ENCODE measurements at regions not wholly inside any gene's neighbourhood (a gene's known extent, or its start where the extent isn't known, plus 50 kb on each side); places are given as distances from the start of the nearest gene placed in this dataset.

DNA sequence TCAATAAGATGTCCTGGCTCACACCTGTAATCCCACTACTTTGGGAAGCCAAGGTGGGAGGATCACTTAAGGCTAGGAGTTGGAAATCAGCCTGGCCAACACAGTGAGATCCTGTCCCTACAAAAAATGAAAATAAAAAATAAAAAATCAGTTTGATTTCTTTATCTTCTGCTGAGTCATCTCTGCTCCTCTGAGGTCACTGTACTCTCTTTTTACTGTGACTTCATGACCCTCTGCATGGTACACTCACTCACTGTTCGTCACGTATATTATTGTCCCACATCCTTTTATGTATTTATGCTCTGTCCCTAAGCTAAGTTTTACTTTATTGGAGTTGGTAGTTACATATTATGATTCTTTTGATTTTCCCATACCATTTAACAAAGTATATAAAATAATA is 333.3 kb downstream of the PCDH7 start:
- DNase-seq (ENCODE audit: low spot score), result no peak
- Mint-ChIP-seq H3K9me3 (ENCODE audit: unreplicated experiment) (no peaks in the 10 kb centered on the region), H3K27ac (ENCODE audit: unreplicated experiment) (no peak overlapping the region), H3K36me3 (ENCODE audit: low read depth, unreplicated experiment) (no peaks in the 10 kb centered on the region), H3K4me3 (ENCODE audit: unreplicated experiment) (no peak overlapping the region), H3K27me3 (ENCODE audit: unreplicated experiment) (no peaks in the 10 kb centered on the region), H3K4me1 (ENCODE audit: unreplicated experiment) (no peaks in the 10 kb centered on the region)
- TF ChIP-seq, protein P1, sequence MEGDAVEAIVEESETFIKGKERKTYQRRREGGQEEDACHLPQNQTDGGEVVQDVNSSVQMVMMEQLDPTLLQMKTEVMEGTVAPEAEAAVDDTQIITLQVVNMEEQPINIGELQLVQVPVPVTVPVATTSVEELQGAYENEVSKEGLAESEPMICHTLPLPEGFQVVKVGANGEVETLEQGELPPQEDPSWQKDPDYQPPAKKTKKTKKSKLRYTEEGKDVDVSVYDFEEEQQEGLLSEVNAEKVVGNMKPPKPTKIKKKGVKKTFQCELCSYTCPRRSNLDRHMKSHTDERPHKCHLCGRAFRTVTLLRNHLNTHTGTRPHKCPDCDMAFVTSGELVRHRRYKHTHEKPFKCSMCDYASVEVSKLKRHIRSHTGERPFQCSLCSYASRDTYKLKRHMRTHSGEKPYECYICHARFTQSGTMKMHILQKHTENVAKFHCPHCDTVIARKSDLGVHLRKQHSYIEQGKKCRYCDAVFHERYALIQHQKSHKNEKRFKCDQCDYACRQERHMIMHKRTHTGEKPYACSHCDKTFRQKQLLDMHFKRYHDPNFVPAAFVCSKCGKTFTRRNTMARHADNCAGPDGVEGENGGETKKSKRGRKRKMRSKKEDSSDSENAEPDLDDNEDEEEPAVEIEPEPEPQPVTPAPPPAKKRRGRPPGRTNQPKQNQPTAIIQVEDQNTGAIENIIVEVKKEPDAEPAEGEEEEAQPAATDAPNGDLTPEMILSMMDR (IDR thresholded peaks at IDR 0.05; ENCODE audit: unreplicated experiment), result no peak

DNA sequence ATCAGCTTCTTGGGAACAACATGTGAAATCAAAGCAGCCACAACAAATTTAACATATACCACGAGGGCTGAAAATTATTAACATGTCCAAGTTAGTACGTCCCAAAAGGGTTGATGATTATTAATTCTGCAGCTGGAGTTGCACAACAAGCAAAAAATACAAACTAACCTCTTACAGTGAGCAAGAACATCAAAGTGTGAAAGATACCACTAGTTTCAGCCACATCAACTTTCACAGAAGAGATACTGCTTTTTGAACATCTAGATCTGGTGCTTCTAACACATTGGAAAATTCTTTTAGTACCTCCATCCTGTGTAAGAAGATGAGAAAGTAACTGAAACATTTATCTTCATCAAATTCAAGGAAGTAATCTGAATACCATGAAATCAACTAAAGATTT is 334.1 kb downstream of the PCDH7 start:
- Mint-ChIP-seq H3K36me3 (ENCODE audit: low read depth, unreplicated experiment) (no peaks in the 10 kb centered on the region), H3K27ac (ENCODE audit: unreplicated experiment) (no peak overlapping the region), H3K4me3 (ENCODE audit: unreplicated experiment) (no peak overlapping the region), H3K27me3 (ENCODE audit: unreplicated experiment) (no peaks in the 10 kb centered on the region), H3K4me1 (ENCODE audit: unreplicated experiment) (no peaks in the 10 kb centered on the region), H3K9me3 (ENCODE audit: unreplicated experiment) (no peaks in the 10 kb centered on the region)
- no peak for DNase-seq (ENCODE audit: low spot score)
- TF ChIP-seq, protein P1 (IDR thresholded peaks at IDR 0.05; ENCODE audit: unreplicated experiment), result no peak

DNA sequence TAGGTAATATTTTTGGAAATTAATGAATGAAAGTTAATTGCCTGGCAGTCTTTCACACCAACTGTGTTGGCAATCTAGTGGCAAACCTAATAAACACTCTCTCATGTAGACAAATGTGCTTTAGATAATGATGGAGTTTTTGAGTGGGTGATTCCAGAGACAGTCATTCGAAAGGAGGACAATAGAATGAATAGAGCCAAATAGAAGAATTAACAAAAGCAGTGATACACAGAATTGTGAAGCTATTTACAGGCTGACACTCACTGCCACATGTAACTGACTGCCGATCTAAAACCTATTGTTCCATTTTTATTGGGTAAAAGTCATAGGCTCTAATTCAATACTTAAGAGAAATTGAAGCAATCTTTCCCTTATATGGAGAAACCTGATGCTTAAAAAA is 338.5 kb downstream of the PCDH7 start:
- H3K4me3 Mint-ChIP-seq (ENCODE audit: unreplicated experiment), result no peak overlapping the region
- no peak overlapping the region for H3K27ac Mint-ChIP-seq (ENCODE audit: unreplicated experiment)
- no peaks in the 10 kb centered on the region for H3K9me3 Mint-ChIP-seq (ENCODE audit: unreplicated experiment)
- TF ChIP-seq, protein P1 (IDR thresholded peaks at IDR 0.05; ENCODE audit: unreplicated experiment), result no peak
- H3K27me3 Mint-ChIP-seq (ENCODE audit: unreplicated experiment), result no peaks in the 10 kb centered on the region
- DNase-seq (ENCODE audit: low spot score), result no peak
- H3K4me1 Mint-ChIP-seq (ENCODE audit: unreplicated experiment), result no peaks in the 10 kb centered on the region
- no peaks in the 10 kb centered on the region for H3K36me3 Mint-ChIP-seq (ENCODE audit: low read depth, unreplicated experiment)

DNA sequence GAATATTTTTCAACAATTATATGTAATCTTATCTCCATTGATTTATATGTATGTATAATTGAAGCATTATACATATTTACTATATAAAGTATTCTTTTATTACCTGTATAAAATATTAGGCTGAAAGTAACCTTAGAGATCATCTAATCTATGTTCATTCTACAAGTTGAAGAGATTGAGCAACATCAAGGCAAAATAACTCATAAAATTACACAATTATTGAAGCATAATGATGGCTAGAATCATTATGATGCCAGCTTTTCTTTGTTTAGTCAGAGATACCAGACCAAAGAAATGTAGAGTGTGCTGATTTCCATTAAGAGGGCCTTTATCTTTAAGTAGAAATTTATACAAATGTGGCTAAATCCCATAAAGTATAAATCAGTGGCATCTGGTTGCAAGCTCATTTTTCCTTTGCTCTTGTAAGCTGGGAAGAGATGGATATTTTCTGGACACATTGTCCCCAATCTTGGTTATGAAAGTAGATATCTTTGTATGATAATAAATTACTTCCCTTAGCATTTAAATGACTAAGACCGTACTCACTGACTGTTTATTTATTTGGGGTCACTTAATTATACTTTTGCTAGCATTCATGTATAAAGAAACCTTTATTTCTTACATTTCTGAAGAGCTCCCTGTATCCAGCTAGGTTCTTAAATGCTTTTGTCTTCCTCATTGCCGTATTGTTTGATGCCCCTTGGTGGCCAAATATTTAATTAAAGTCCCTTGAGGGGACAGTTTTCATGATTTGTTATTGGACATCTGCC is 339.8 kb downstream of the PCDH7 start:
- DNase-seq (ENCODE audit: low spot score), result no peak
- Mint-ChIP-seq H3K36me3 (ENCODE audit: low read depth, unreplicated experiment) (no peaks in the 10 kb centered on the region), H3K27me3 (ENCODE audit: unreplicated experiment) (no peaks in the 10 kb centered on the region), H3K4me1 (ENCODE audit: unreplicated experiment) (no peaks in the 10 kb centered on the region), H3K4me3 (ENCODE audit: unreplicated experiment) (no peak overlapping the region), H3K27ac (ENCODE audit: unreplicated experiment) (no peak overlapping the region), H3K9me3 (ENCODE audit: unreplicated experiment) (no peaks in the 10 kb centered on the region)
- TF ChIP-seq, protein P1 (IDR thresholded peaks at IDR 0.05; ENCODE audit: unreplicated experiment), result no peak

DNA sequence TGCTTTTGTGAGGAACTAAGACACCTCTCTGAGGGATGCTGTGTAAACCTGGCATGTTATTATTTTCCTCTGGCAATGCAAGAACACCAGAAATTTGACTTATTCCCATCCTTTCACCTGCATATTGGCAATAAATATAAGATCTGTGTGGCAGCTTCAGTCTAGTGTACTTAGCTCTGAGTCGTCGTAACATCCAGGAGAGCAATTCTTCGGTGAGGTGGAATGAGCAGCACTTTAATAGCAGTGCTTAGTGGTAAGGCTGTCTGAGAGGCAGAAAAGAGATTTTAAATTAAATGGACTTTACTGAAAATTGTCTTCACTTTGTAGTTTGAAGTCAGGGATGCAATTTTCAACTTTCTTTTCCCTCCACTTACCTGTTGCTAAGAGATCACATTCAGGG is 344.9 kb downstream of the PCDH7 start:
- Mint-ChIP-seq H3K27ac (ENCODE audit: unreplicated experiment) (no peak overlapping the region), H3K9me3 (ENCODE audit: unreplicated experiment) (no peaks in the 10 kb centered on the region), H3K4me1 (ENCODE audit: unreplicated experiment) (no peaks in the 10 kb centered on the region), H3K27me3 (ENCODE audit: unreplicated experiment) (no peaks in the 10 kb centered on the region), H3K4me3 (ENCODE audit: unreplicated experiment) (no peak overlapping the region), H3K36me3 (ENCODE audit: low read depth, unreplicated experiment) (no peaks in the 10 kb centered on the region)
- DNase-seq (ENCODE audit: low spot score), result no peak
- TF ChIP-seq, protein P1 (IDR thresholded peaks at IDR 0.05; ENCODE audit: unreplicated experiment), result no peak

Data from endothelial cell (in vitro differentiated cells).